Thyroid gland (tissue), 4 donors: ENCODE measurements at regions not wholly inside any gene's neighbourhood (a gene's known extent, or its start where the extent isn't known, plus 50 kb on each side); places are given as distances from the start of the nearest gene placed in this dataset.

Experiments used
- POLR2A ChIP-seq, 2 donors: fragments of 450-650 bp; IDR thresholded peaks; one replicate each; pipeline ENCODE4 v1.6.1; 2017; ENCODE audit warnings: antibody characterized with exemption in 2 of 2, mild to moderate bottlenecking in 2 of 2, moderate library complexity in 1 of 2
- TF ChIP-seq, protein P1 (sequence below), 6 experiments: fragments of 200-600 bp in 3 of 6; fragments of 450-650 bp in 3 of 6; sonication (generic) in 3 of 6; IDR thresholded peaks; one replicate each; pipeline ENCODE4 v1.5.1; 2016 to 2019; ENCODE audit warnings: antibody characterized with exemption in 6 of 6, mild to moderate bottlenecking in 2 of 6, inconsistent platforms in 1 of 6, moderate library complexity in 1 of 6

DNA sequence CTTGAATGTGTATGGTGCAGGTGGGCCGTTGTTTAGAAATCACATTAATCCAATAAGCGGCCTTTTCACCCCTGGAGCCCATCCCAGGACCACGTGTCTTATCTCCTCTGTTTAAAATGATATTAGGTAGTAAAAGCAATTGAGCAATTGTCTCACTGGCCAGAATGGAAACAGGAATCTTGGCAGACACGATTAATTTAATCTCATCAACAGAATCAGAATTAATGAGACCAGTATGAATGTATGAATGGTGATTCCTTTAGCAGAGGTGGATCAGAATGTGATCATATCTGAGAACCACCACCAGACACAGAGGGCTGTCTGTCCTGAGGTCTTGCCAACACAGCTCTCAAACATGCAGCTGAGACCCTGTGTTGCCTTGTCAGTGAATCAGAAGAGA lies 1591.4 kb downstream of the REEP3 start:
- TF ChIP-seq, protein P1, sequence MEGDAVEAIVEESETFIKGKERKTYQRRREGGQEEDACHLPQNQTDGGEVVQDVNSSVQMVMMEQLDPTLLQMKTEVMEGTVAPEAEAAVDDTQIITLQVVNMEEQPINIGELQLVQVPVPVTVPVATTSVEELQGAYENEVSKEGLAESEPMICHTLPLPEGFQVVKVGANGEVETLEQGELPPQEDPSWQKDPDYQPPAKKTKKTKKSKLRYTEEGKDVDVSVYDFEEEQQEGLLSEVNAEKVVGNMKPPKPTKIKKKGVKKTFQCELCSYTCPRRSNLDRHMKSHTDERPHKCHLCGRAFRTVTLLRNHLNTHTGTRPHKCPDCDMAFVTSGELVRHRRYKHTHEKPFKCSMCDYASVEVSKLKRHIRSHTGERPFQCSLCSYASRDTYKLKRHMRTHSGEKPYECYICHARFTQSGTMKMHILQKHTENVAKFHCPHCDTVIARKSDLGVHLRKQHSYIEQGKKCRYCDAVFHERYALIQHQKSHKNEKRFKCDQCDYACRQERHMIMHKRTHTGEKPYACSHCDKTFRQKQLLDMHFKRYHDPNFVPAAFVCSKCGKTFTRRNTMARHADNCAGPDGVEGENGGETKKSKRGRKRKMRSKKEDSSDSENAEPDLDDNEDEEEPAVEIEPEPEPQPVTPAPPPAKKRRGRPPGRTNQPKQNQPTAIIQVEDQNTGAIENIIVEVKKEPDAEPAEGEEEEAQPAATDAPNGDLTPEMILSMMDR (IDR thresholded peaks at IDR 0.05) = no peak
- TF ChIP-seq POLR2A (IDR thresholded peaks at IDR 0.05) = no peak
